ENCODE measurements at regions not wholly inside any gene's neighbourhood (a gene's known extent, or its start where the extent isn't known, plus 50 kb on each side); places are given as distances from the start of the nearest gene placed in this dataset.

GRCh38 chr2:78861546-78861945 lies 164.0 kb upstream of the REG3G start:
- Histone ChIP-seq H3K79me1 (ENCODE audit: low read depth in 1 of 2, low read length in 2 of 2) (no peaks in the 10 kb centered on the region), H3K23ac (ENCODE audit: low read depth, low read length) (no peak overlapping the region), H4K91ac (ENCODE audit: insufficient read depth, low read depth, low read length) (no peak overlapping the region), H4K20me1 (ENCODE audit: insufficient read depth, low read length) (no peaks in the 10 kb centered on the region), H3K9me1 (ENCODE audit: insufficient read depth, low read length) (no peaks in the 10 kb centered on the region), H3K27ac (ENCODE audit: insufficient read depth, low read length) (no peak overlapping the region), H3K27me3 (ENCODE audit: control insufficient read depth, insufficient read depth, low read length) (no peaks in the 10 kb centered on the region), H3K56ac (ENCODE audit: extremely low read depth, insufficient read depth, low read length) (no peak overlapping the region), H2BK5ac (ENCODE audit: low read depth, low read length, poor library complexity, severe bottlenecking) (no peak overlapping the region), H3K4me3 (ENCODE audit: insufficient read depth, low read depth, low read length) (no peak overlapping the region), H2BK120ac (ENCODE audit: low read depth, low read length) (no peak overlapping the region), H2AFZ (replicated peaks; ENCODE audit: low read length, poor library complexity) (no peak overlapping the region), H2BK15ac (ENCODE audit: low read depth, low read length) (no peak overlapping the region), H2AK5ac (ENCODE audit: low read depth, low read length) (no peak overlapping the region), H4K8ac (ENCODE audit: low read depth in 2 of 2, low read length in 2 of 2) (no peak overlapping the region), H3K14ac (replicated peaks; ENCODE audit: low read depth, low read length) (no peak overlapping the region), H3K9ac (ENCODE audit: low read depth, low read length) (no peak overlapping the region), H3K4me2 (ENCODE audit: low read depth, low read length) (no peak overlapping the region), H3K4me1 (ENCODE audit: control insufficient read depth, insufficient read depth, low read length) (no peaks in the 10 kb centered on the region), H3K9me3 (ENCODE audit: control insufficient read depth, insufficient read depth, low read length) (peaks cover 8% of the 10 kb centered on the region), H2BK20ac (ENCODE audit: low read depth, low read length) (no peak overlapping the region), H3K18ac (ENCODE audit: low read depth, low read length) (no peak overlapping the region), H3K36me3 (ENCODE audit: control insufficient read depth, insufficient read depth, low read length) (no peaks in the 10 kb centered on the region), H4K5ac (ENCODE audit: low read depth, low read length) (no peak overlapping the region), H2AK9ac (replicated peaks; ENCODE audit: low read depth, low read length, poor library complexity) (no peak overlapping the region), H3K4ac (ENCODE audit: low read depth, low read length) (no peak overlapping the region)
- ChIA-PET POLR2A (ENCODE audit: unreplicated experiment) (no interaction called here), CTCF (interaction anchor here (0.7 kb wide), 1 partner anchor 25 kb away, joined by 3 read pairs; no protein-coding TSS in a partner anchor)
- TF ChIP-seq MAFK (IDR thresholded peaks at IDR 0.05; ENCODE audit: low read depth, low read length) = no peak
- TF ChIP-seq MXI1 (IDR thresholded peaks at IDR 0.05; ENCODE audit: borderline replicate concordance, low read depth, low read length) = no peak
- no peak for TF ChIP-seq USF2 (IDR thresholded peaks at IDR 0.05; ENCODE audit: low read depth, low read length)
- TF ChIP-seq CEBPB (IDR thresholded peaks at IDR 0.05; ENCODE audit: low read depth, low read length) = no peak
- TF ChIP-seq POLR2A (IDR thresholded peaks at IDR 0.05; ENCODE audit: low read depth, low read length) = no peak
- TF ChIP-seq CHD1 (IDR thresholded peaks at IDR 0.05; ENCODE audit: low read depth, low read length) = no peak
- TF ChIP-seq NFE2L2 (IDR thresholded peaks at IDR 0.05; ENCODE audit: low read depth, low read length) = no peak
- TF ChIP-seq RAD21 (IDR thresholded peaks at IDR 0.05; ENCODE audit: low read length) = no peak
- no peak for TF ChIP-seq BHLHE40 (IDR thresholded peaks at IDR 0.05; ENCODE audit: low read depth, low read length)
- TF ChIP-seq SMC3 (IDR thresholded peaks at IDR 0.05; ENCODE audit: low read depth, low read length) = no peak
- TF ChIP-seq CTCF (conservative IDR thresholded peaks at IDR 0.05; ENCODE audit: low read depth, low read length) = no peak
- TF ChIP-seq RCOR1 (IDR thresholded peaks at IDR 0.05; ENCODE audit: insufficient replicate concordance, low read length) = no peak
- no peak for TF ChIP-seq RFX5 (IDR thresholded peaks at IDR 0.05; ENCODE audit: low read depth, low read length)
- TF ChIP-seq MAZ (IDR thresholded peaks at IDR 0.05; ENCODE audit: borderline replicate concordance, low read depth, low read length) = no peak
- no peak for TF ChIP-seq ELK1 (IDR thresholded peaks at IDR 0.05; ENCODE audit: borderline replicate concordance, low read depth, low read length)
- TF ChIP-seq FOS (IDR thresholded peaks at IDR 0.05; ENCODE audit: low read depth, low read length) = no peak
- DNase-seq (no peak), ATAC-seq (ENCODE audit: low read depth) (no peak)
- intact Hi-C loops (cut with micrococcal nuclease) (no loop called here), in situ Hi-C loops (cut with MboI; ENCODE audit: low sequenced_read_pairs) (no loop called here), dilution Hi-C loops (cut with HindIII; ENCODE audit: low sequenced_read_pairs, unreplicated experiment) (no loop called here)
- no CpG with 5 or more reads among the region's 6 CpGs for WGBS, 2 experiments (ENCODE audit: extremely low coverage in 2 of 2, insufficient read length in 1 of 2)
- no TSS peak for BruUV-seq (replicated peaks)

All from IMR-90 (cell line).